ENCODE measurements at regions not wholly inside any gene's neighbourhood (a gene's known extent, or its start where the extent isn't known, plus 50 kb on each side); places are given as distances from the start of the nearest gene placed in this dataset.

DNA sequence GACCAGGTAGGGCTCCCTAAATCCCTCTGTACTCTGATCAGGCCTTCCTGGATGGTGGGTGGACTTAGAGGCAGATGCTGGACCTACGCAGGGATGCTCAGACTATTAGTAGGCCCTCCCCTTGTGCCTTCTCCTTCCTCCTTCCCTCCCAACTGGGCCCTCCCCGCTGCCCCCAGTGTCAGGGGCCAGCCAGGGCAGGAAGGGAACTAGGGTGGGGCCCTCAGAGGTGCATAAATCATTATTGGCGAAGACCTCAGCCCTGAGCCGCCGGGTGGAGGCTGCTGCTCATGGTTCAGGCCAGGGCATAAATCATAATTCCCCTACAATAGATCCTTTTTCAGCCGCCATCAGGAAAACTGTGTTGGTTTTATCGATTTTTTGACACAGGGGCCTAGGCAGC, 81.4 kb downstream of the MRM1 start:
- no peak for FAIRE-seq
- TF ChIP-seq, protein P1, sequence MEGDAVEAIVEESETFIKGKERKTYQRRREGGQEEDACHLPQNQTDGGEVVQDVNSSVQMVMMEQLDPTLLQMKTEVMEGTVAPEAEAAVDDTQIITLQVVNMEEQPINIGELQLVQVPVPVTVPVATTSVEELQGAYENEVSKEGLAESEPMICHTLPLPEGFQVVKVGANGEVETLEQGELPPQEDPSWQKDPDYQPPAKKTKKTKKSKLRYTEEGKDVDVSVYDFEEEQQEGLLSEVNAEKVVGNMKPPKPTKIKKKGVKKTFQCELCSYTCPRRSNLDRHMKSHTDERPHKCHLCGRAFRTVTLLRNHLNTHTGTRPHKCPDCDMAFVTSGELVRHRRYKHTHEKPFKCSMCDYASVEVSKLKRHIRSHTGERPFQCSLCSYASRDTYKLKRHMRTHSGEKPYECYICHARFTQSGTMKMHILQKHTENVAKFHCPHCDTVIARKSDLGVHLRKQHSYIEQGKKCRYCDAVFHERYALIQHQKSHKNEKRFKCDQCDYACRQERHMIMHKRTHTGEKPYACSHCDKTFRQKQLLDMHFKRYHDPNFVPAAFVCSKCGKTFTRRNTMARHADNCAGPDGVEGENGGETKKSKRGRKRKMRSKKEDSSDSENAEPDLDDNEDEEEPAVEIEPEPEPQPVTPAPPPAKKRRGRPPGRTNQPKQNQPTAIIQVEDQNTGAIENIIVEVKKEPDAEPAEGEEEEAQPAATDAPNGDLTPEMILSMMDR (IDR thresholded peaks at IDR 0.05; ENCODE audit: insufficient read depth, missing control alignments) = no peak
- DNase-seq (ENCODE audit: insufficient read length, low spot score) = no peak

- TF ChIP-seq, protein P1 (IDR thresholded peaks at IDR 0.05; ENCODE audit: insufficient read depth, missing control alignments) = no peak
- DNase-seq (ENCODE audit: insufficient read length, low spot score) (no peak), FAIRE-seq (no peak)
These were observed 82.0 kb downstream of the MRM1 start for GRCh38 chr17:36683387-36683786.

DNA sequence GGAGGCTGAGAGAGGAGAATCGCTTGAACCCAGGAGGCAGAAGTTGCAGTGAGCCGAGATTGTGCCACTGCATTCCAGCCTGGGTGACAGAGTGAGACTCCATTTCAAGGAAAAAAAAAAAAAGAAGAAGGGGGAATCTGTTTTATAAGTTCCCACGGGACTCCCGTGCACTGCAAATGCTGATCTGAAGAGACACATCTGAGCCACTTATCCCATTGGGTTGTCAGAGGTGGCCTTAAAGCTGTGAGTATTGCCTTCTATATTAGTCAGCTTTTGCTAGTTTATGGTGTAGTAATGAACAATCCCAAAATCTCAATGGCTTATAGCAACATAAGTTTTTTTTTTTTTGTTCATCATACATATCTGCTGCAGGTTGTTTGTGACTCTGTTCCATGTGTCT, 82.8 kb downstream of the MRM1 start:
- TF ChIP-seq, protein P1 (IDR thresholded peaks at IDR 0.05; ENCODE audit: insufficient read depth, missing control alignments) = no peak
- FAIRE-seq = no peak
- DNase-seq (ENCODE audit: insufficient read length, low spot score) = no peak

DNA sequence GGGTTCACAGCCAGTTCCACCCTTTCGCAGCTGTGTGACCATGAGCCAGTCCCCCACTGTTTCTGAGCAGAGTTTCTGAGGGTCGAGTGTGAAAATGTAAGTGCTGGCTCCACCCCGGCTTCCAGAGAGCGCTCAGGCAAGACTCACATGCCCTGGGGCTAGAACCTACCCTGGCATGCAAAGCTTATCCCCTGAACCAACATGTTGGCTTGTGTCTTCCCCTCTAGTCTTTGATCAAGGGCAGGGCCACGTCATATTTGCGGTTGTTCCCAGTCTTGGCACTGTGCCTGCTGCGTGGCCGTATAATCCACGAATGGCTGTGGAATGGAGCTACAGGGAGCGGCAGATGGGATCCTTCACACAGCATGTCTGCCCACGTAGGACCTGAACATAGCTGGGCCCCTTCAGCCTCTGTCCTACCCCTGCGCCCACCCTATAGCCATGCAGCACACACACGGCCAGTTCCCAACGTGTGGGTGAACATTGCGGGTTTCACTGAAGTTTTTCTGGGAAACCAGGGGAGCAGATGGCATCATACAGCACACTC, 84.8 kb downstream of the MRM1 start:
- DNase-seq (ENCODE audit: insufficient read length, low spot score) = no peak
- no peak for FAIRE-seq
- TF ChIP-seq, protein P1 (IDR thresholded peaks at IDR 0.05; ENCODE audit: insufficient read depth, missing control alignments) = no peak

DNA sequence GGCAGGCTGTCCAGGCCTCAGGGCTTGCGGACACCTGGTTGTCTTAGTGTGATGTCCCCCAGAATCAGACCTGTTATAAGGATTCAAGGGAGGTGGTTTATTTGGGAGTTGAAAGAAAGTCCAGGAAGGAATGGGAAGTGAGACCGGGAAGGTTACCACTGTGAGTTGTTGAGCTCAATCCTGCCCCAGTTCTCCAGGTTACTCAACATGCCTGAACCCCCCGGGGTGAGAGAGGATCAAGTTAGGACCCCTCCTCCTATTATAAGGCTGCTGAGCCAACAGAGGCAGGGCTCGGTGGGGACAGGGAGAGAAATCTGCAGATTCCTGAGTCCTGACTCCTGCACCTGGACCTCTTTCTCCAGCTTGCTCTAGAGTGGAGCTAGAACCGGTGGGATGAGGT, 86.4 kb downstream of the MRM1 start:
- no peak for DNase-seq (ENCODE audit: insufficient read length, low spot score)
- TF ChIP-seq, protein P1 (IDR thresholded peaks at IDR 0.05; ENCODE audit: insufficient read depth, missing control alignments) = no peak
- no peak for FAIRE-seq

DNA sequence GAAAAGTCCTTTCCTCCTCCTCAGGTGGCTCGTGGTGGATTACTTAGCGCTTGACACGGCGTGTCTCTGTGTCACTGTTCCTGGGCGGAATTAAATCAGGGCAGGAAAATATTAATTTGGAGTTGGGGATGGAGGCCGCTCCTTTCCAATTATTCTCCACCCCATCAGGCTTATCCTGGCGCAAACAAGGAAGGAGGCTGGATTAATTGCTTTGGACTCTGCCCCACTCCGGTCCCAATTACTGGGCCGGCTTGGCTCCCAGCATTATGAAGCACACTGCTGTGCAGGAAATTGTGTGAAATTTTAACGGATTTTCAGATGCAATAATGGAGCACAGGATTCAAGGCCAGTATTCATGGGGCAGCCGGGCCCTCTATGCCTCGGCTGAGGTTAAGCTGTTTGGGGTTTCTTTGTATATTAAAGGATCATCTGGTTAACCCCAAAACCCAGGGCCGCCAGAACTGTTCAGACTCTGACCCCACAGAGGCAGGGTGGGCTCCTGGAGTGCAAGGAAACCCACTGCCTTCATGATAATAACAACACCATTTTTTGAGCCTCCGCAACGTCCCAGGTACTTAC, 87.8 kb downstream of the MRM1 start:
- FAIRE-seq (no peak), DNase-seq (ENCODE audit: insufficient read length, low spot score) (no peak)
- TF ChIP-seq, protein P1 (IDR thresholded peaks at IDR 0.05; ENCODE audit: insufficient read depth, missing control alignments) = no peak

- FAIRE-seq (no peak), DNase-seq (ENCODE audit: insufficient read length, low spot score) (no peak)
- TF ChIP-seq, protein P1 (IDR thresholded peaks at IDR 0.05; ENCODE audit: insufficient read depth, missing control alignments) = no peak
These were observed 88.8 kb downstream of the MRM1 start for GRCh38 chr17:36690190-36690589.
